Stomach (tissue), 8 donors: ENCODE measurements at regions not wholly inside any gene's neighbourhood (a gene's known extent, or its start where the extent isn't known, plus 50 kb on each side); places are given as distances from the start of the nearest gene placed in this dataset.

Experiments
- DNase-seq, 2 donors: peaks; one replicate each; pipeline versions ENCODE4 v3.0.0 to v3.0.0-alpha.2; 2013 to 2019
- H3K27ac ChIP-seq, 5 donors: fragments of 200-600 bp in 4 of 5; sonication (generic) in 4 of 5; one replicate each; pipeline ENCODE4 v1.5.1; 2013 to 2019; ENCODE audit warnings: mild to moderate bottlenecking in 1 of 5, moderate library complexity in 1 of 5
- H3K27me3 ChIP-seq, 3 donors: fragments of 200-600 bp; sonication (generic); one replicate each; pipeline ENCODE4 v1.5.1; 2017 to 2019; ENCODE audit warnings: mixed run types in 1 of 3
- H3K36me3 ChIP-seq, 4 donors: fragments of 200-600 bp; sonication (generic); 1 replicate in 3 of 4; 2 replicates in 1 of 4; pipeline ENCODE4 v1.5.1; 2016 to 2019
- H3K4me1 ChIP-seq, 4 donors: fragments of 200-600 bp; sonication (generic); one replicate each; pipeline ENCODE4 v1.5.1; 2016 to 2019
- H3K4me3 ChIP-seq, 4 donors: fragments of 200-600 bp; sonication (generic) in 3 of 4; one replicate each; pipeline ENCODE4 v1.5.1; 2016 to 2019; ENCODE audit warnings: mild to moderate bottlenecking in 1 of 4
- H3K9me3 ChIP-seq, 4 donors: fragments of 200-600 bp; sonication (generic); one replicate each; pipeline ENCODE4 v1.5.1; 2016 to 2019
- CTCF ChIP-seq, 7 experiments: fragments of 450-650 bp in 4 of 7; fragments of 200-600 bp in 3 of 7; sonication (generic) in 3 of 7; IDR thresholded peaks; one replicate each; pipeline ENCODE4 v1.5.1; 2016 to 2019; ENCODE audit warnings: antibody characterized with exemption in 7 of 7, control low read depth in 2 of 7, mild to moderate bottlenecking in 1 of 7
- EP300 ChIP-seq: sonication (generic); formaldehyde crosslinking; IDR thresholded peaks from one replicate; pipeline ENCODE4 v1.6.1; 2017; ENCODE audit warnings: antibody characterized with exemption
- POLR2A ChIP-seq, 4 donors: fragments of 450-650 bp; IDR thresholded peaks; one replicate each; pipeline ENCODE4 v1.6.1; 2016; ENCODE audit warnings: antibody characterized with exemption in 4 of 4, control low read depth in 2 of 4, mild to moderate bottlenecking in 1 of 4, moderate library complexity in 1 of 4
- POLR2AphosphoS5 ChIP-seq, 3 donors: sonication (generic); formaldehyde crosslinking; IDR thresholded peaks; one replicate each; pipeline ENCODE4 v1.6.1; 2016; ENCODE audit warnings: antibody characterized with exemption in 3 of 3
- WGBS, 5 donors: extraction: QIAGEN DNeasy Blood & Tissue Kit in 3 of 5; methylation state at CpG; one replicate each; pipeline versions ENCODE4 v1.1.5 to v1.1.7; 2013 to 2018; 5-methylcytosine and 5-hydroxymethylcytosine counted together
- intact Hi-C: fragments of 100-400 bp; cut with DNase I; formaldehyde crosslinking; loops from one replicate; pipeline ENCODE4 v1.15.1; 2023; ENCODE audit warnings: low total_unique reads
- donor health status: healthy with polysubstance abuse.
- donor health status: Bipolar disorder and iron deficiency.
- donor health status: healthy.

- TF ChIP-seq POLR2A (IDR thresholded peaks at IDR 0.05) (no peak), CTCF (IDR thresholded peaks at IDR 0.05) (no peak), POLR2AphosphoS5 (IDR thresholded peaks at IDR 0.05) (no peak), EP300 (no peak)
- Histone ChIP-seq H3K4me3 (no peak overlapping the region), H3K27me3 (no peaks in the 10 kb centered on the region), H3K36me3 (no peaks in the 10 kb centered on the region), H3K27ac (no peak overlapping the region), H3K9me3 (no peaks in the 10 kb centered on the region), H3K4me1 (no peaks in the 10 kb centered on the region)
- WGBS, 5 donors = 86 to 95% (median 90%) methylated on average over 2 of the region's 2 CpGs
- intact Hi-C loops = no loop called here
- DNase-seq = no peak
Measured at GRCh38 chr1:87208080-87208479, 120.6 kb upstream of the LMO4 start.

GRCh38 chr1:87208931-87209330 lies 119.7 kb upstream of the LMO4 start:
- WGBS, 5 donors = 70 to 83% (median 80%) methylated on average over 4 of the region's 4 CpGs

GRCh38 chr1:87210151-87210550 lies 118.5 kb upstream of the LMO4 start:
- no peak overlapping the region for H3K4me3 ChIP-seq
- intact Hi-C loops = no loop called here
- TF ChIP-seq CTCF (IDR thresholded peaks at IDR 0.05) = no peak
- TF ChIP-seq POLR2AphosphoS5 (IDR thresholded peaks at IDR 0.05) = no peak
- TF ChIP-seq EP300 = no peak
- TF ChIP-seq POLR2A (IDR thresholded peaks at IDR 0.05) = no peak
- no peak for DNase-seq
- no peak overlapping the region for H3K27ac ChIP-seq
- no peaks in the 10 kb centered on the region for H3K4me1 ChIP-seq
- no peaks in the 10 kb centered on the region for H3K27me3 ChIP-seq
- H3K9me3 ChIP-seq = peaks cover 0 to 5% (median 2%) of the 10 kb centered on the region in 4 donors
- WGBS, 5 donors = 85 to 90% (median 89%) methylated on average over 3 of the region's 3 CpGs
- H3K36me3 ChIP-seq = no peaks in the 10 kb centered on the region

More at GRCh38 chr1:87208931-87209330, 119.7 kb upstream of the LMO4 start:
- H3K4me1 ChIP-seq = no peaks in the 10 kb centered on the region
- no peak overlapping the region for H3K4me3 ChIP-seq
- no peaks in the 10 kb centered on the region for H3K9me3 ChIP-seq
- H3K27me3 ChIP-seq = no peaks in the 10 kb centered on the region
- intact Hi-C loops = no loop called here
- H3K36me3 ChIP-seq = no peaks in the 10 kb centered on the region
- H3K27ac ChIP-seq = no peak overlapping the region
- no peak for DNase-seq
- TF ChIP-seq EP300 = no peak
- no peak for TF ChIP-seq CTCF (IDR thresholded peaks at IDR 0.05)
- TF ChIP-seq POLR2AphosphoS5 (IDR thresholded peaks at IDR 0.05) = no peak
- TF ChIP-seq POLR2A (IDR thresholded peaks at IDR 0.05) = no peak

GRCh38 chr1:87212431-87213134 lies 116.1 kb upstream of the LMO4 start:
- intact Hi-C loops = no loop called here

More at GRCh38 chr1:87212431-87213134, 116.1 kb upstream of the LMO4 start:
- no peaks in the 10 kb centered on the region for H3K4me1 ChIP-seq
- no peak overlapping the region for H3K27ac ChIP-seq
- peaks cover 0 to 17% (median 12%) of the 10 kb centered on the region in 4 donors for H3K9me3 ChIP-seq
- TF ChIP-seq EP300 = no peak
- no peak for TF ChIP-seq CTCF (IDR thresholded peaks at IDR 0.05)
- TF ChIP-seq POLR2AphosphoS5 (IDR thresholded peaks at IDR 0.05) = no peak
- no peak for TF ChIP-seq POLR2A (IDR thresholded peaks at IDR 0.05)
- H3K4me3 ChIP-seq = no peak overlapping the region
- no peak for DNase-seq
- H3K36me3 ChIP-seq = no peaks in the 10 kb centered on the region
- 72 to 84% (median 78%) methylated on average over 6 of the region's 6 CpGs for WGBS, 5 donors
- no peaks in the 10 kb centered on the region for H3K27me3 ChIP-seq
